Right ventricle myocardium superior (tissue), 1 donor: ENCODE measurements at regions not wholly inside any gene's neighbourhood (a gene's known extent, or its start where the extent isn't known, plus 50 kb on each side); places are given as distances from the start of the nearest gene placed in this dataset.
"Not testable (repeated sequence)": the region's sequence is repeated elsewhere in the genome, so short reads cannot be mapped to it uniquely, and the experiment has no call there.

ENCODE experiments used
- ATAC-seq: fragments of 200-7000 bp; cut with Tn5 transposase; one replicate; pipeline ENCODE4 v1.9.1; 2020; ENCODE audit warnings: mild to moderate bottlenecking; ENCODE audit not compliant: poor library complexity
- DNase-seq: peaks from one replicate; pipeline ENCODE4 v3.0.0-alpha.2; 2020
- intact Hi-C: fragments of 100-400 bp; cut with DNase I; formaldehyde crosslinking; loops from one replicate; pipeline ENCODE4 v1.11.2; 2022
- donor health status: DM: no; HTN: yes; CAD: no; lungs with severe emphysema.

DNA sequence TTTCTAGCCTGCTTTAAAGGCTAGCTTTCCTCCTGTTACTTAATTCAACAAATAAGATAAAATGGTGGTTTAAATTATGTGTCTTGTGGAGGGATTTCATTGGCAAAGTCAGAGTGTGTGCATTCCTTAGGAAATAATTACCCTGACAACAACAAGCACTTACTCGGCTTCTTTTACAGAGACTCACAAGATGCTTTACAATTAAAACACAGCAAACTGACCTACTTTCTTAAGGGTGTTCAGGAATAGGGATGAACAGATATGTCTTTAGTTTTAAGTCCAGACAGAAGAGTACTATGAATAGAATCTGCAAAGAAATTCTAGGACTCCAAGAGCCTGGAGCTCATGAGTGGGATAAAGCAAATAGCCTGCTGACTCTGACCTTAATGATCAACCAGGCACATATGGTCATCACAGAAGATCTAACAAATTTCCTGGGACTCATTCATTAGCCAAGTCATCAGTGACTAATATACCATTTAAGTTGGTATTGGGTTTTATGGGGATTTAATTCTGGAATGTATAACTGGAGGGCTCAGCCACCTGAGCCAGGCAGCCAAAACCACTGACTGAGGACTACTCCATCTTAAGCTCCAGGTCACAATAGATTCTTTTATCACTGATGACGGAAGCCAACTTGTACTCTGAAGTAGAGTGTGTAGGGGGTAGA is 161.8 kb upstream of the RIMS1 start:
- ATAC-seq (no peak), DNase-seq (no peak)
- intact Hi-C loops, result no loop called here

DNA sequence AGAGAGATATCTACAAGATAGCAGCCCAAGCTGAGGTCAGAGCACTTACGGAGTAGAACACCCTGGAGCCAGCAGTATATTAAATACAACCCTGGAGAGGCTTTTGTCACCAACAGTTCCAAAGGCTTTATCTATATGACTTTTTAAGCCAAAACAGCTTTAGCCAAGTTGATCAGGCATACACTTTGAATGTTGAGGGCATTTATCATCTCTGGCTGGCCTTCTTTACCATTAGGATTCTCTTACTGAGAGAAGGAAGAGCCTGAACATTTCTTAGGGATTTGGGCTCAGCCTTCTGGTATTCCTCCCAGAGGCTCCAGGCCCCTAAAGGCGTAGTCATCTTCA is 161.3 kb upstream of the RIMS1 start:
- DNase-seq (no peak), ATAC-seq (no peak)
- intact Hi-C loops, result no loop called here

DNA sequence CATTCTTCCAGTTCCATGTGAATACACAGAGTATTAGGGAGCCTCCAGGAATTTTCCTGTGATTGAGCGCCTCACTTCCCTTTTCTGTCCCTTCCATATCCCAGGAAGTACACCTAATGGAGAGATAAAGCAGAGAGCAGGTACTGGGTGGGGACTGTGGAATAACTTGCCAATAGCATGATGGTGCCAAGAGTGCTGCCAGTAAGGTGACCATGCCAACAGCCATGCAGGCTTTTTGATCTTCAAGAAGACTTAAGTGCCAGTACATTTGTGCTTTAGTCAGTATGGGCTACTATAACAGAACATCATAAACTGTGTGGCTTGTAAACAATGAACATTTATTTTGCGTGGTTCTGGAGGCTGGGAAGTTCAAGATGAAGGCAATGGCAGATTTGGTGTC is 160.2 kb upstream of the RIMS1 start:
- intact Hi-C loops, result no loop called here
- DNase-seq, result no peak
- no peak for ATAC-seq

DNA sequence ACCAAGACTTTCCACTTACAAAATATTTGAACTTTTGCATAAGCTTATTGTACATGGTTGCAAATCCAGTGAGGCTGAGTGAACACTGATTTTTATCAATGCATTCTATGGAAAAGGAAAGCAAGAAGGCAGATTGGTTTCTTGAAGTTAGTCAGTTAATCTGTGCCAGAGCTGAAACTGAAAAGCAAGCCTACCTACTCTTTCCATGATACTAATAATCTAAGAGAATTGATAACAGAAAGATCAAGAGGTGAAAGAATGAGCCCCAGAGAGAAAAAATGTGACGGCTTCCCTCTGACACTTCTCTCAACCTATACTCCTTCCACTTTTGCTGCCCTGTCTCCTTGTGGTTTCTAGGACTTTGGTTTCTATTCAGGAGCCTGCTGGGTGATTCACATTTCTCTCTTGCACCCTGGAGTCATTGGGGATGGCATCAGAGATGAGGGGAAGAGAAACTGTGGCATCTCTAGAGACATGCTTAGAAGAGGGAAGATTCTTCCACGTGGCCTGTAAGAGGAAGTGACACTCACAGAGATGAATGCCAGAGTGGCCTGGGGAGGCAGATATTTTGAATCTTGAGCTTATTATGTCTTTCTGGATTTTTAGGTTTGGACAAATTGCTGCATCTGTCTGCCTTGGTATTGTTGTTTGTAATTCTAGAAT is 158.6 kb upstream of the RIMS1 start:
- intact Hi-C loops, result no loop called here
- DNase-seq, result no peak
- no peak for ATAC-seq

DNA sequence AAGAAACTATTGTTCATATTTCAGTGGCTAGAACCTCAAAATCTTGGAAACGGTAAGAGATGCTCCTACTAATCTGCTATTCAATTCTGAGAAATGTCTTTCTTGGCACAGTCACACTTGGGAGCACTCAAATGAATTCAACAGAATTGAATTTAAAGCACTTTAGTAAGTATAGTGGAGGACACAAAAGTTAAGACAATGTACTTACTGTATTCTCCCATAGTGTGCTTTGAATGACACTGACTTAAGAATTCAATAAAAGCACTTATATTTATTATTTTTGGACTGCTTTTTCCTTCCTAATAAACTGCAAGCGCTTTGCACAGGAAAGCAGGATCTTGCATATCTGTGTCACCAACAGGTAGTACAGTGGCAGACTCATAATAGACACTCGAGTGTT is 156.1 kb upstream of the RIMS1 start:
- intact Hi-C loops, result no loop called here
- ATAC-seq (no peak), DNase-seq (no peak)

DNA sequence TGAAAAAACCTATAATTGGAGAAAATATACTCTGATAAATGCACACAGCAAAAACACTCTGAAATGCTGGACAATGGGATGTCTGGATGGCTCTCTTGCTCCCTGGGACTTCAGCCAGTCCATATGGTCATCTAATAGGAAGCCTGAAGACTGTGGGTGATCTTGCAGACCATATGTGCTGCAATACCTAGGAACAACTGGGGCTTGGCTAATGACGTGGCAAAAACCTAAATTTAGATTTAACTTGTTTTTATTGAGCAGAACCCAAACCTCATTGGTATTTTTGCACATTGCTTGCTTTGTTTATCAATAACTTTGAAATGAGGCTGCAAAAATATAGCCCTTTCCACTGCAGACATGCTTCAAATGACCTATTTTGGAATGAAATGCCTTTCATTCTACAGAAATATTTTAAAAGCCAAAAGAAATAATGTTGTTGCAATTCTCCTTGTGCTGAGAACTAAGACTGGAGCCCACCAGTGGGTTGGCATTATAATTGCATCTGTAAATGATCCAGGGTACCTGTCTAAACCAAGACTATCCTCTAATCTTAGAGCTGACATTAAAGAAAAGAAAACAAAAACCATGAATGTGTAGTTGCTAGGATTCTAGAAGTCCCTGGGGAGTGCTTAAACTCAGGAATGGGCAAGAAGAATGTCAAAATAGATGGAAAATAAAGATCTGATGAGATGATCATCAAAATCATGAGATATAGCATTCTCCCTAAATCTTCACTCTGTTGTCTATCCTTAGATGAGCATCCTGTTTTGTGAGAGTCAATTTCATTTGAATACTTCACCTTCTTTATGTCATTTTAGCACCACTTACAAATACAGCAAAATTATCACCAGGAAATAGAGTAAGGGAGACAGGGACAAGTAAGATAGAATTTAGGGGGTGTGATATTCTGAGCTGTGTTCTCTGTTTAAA is 152.1 kb upstream of the RIMS1 start:
- ATAC-seq (no peak), DNase-seq (no peak)
- intact Hi-C loops, result no loop called here

DNA sequence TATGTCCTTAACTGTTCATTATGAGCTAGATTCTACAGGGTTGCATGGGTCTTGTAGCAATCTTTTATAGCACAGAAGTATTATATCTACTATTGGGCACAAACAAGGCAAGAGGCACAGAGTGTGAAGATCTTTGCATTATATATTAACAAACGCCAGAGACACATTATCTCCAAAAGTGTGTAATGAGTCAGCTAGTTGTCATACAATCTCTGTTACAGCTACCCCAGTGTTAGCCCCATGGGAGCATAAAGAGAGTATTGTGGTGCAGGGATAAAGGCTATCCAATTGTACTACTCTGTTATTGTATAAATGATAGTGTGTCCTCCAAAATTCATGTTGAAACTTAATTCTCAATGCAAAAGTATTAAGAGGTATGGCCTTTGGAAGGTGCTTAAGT is 148.4 kb upstream of the RIMS1 start:
- ATAC-seq (no peak), DNase-seq (no peak)
- intact Hi-C loops, result no loop called here

DNA sequence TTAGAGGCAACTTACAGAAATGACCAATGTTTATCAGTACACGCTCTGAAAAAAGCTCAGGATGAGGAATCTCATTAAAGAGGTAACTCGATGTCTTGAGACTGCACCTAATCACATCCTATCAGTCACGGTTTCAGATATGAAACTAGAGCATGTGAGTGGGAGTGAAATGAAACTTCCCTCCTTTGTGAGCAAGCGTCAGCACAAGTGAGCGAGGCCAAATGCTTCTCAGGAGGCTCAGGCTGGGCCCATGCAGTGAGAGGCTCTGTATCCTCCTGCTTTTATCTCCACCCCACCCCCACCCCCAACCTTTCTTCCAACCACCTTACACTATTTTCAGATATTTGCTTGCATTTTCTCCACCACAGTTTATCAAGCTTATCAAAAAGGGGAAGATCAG is 140.8 kb upstream of the RIMS1 start:
- intact Hi-C loops, result no loop called here
- DNase-seq, result no peak
- ATAC-seq, result no peak

DNA sequence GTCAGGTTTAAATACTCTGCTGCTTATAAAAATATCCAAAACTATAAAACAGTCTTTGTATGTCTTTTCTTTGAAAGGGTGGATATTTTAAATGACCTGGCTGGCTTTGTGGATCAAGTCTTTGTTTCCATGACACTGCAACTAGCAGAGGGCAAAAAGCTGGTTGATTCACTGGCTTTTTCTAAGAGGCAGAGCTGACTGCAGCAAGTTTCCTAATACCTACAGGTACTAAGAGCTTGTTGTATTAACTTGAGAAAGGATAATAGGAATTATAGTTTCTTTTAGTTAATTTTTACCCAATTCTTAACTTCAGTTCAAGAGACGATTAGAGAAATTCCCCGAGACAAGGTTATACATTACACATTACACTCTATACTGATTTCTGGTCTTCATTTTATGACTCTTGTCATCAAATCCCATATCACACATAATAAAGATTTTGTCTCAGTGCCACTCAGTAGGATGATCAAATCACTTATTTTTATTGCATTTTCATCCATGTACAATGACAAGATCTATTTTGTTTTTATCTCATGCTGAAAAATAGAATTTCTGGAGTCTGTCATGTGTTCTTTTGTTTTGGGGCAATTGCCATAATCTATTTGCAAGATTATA is 120.1 kb upstream of the RIMS1 start:
- intact Hi-C loops, result no loop called here
- ATAC-seq (no peak), DNase-seq (no peak)

DNA sequence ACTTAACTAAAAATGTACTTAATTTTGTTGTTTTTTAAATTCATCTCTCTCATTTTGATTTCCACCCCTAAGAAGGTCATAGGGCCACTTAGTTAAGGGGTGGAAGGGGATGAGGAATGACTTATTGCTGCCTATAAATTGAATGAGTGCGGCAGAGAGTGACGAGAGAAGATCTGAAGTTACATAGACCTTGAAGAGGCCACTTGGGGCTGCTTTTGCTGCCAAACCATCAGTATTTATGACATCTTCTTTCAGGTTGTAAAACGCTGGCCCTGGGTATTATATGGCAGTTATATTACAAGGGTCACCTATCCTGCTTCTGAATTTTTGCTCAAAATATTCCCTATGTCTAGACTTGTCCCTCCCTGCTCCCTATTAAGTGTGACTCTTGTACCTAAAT is 119.6 kb upstream of the RIMS1 start:
- intact Hi-C loops, result no loop called here
- ATAC-seq (no peak), DNase-seq (no peak)

DNA sequence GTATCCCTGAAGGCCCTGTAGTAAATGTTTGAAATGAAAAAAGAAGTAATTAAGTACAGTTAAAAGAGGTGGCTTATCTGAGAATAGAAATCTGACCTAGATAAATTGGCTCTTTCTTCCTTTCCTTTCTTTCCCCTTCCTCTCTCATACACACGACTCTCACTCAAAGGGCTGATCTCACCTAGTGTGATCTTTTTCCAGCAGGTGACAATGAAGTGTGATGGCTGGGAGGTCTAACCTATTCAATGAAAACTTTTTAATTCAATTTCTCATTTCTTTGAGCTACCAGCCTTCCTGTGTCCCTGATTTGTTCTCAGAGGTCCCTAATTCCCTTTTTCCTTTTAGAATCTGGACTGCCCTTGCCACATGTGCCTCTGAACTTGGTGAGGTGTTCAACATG is 118.0 kb upstream of the RIMS1 start:
- ATAC-seq (no peak), DNase-seq (no peak)
- intact Hi-C loops, result no loop called here

DNA sequence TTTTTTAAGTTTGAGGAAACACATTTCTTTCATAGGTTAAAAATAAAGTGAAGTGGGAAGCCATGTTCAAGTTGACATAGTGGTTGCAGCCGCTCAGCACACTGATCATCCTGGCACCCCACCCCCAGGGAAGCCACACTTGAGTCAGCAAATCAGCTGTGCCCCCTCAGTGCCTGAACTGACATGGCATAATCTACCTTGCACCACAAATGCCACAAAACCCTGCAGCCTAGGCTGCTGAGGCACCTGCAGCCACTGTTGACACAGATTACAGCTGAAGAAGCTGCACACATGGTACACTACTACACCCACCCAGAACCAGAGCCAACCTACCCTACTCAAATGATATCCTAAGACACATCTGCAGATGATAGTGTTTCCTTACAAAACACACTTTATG is 77.5 kb upstream of the RIMS1 start:
- DNase-seq (no peak), ATAC-seq (no peak)
- intact Hi-C loops, result no loop called here

DNA sequence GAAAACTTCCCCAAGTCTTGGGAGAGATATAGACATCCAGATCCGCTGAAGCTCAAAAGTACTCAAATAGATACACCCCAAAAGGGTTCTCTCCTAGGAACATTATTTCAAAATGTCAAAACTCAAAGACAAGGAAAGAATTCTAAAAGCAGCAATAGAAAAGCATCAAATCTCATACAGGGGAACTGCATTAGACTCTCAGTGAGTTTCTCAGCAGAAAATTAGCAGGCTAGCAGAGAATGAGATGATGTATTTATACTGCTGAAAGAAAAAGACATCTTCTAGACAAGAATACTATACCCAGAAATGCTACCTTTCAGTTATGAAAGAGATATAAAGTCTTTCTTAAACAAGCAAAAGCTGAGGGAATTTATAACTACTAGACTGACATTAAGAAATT is 75.5 kb upstream of the RIMS1 start:
- intact Hi-C loops, result no loop called here
- DNase-seq, result no peak
- no peak for ATAC-seq

DNA sequence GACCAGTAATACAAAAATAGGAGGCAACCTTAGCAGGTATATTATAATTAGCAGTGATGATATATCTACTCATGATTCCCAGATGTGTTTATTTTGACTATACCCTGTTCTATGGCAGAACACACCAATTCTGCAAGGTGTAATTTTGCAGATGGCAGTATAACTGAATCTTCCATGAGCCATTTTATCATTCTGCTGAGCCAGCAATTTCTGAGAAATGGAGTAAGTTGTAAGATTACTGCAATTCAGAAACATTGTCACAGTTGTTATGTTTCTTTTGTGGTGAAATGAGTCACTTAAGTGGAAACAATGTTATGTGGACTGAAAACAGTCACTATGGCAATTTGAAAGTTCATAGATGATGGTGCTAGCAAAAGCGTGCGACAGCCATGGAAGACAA is 63.7 kb upstream of the RIMS1 start:
- intact Hi-C loops, result no loop called here
- DNase-seq, result no peak
- ATAC-seq, result no peak

DNA sequence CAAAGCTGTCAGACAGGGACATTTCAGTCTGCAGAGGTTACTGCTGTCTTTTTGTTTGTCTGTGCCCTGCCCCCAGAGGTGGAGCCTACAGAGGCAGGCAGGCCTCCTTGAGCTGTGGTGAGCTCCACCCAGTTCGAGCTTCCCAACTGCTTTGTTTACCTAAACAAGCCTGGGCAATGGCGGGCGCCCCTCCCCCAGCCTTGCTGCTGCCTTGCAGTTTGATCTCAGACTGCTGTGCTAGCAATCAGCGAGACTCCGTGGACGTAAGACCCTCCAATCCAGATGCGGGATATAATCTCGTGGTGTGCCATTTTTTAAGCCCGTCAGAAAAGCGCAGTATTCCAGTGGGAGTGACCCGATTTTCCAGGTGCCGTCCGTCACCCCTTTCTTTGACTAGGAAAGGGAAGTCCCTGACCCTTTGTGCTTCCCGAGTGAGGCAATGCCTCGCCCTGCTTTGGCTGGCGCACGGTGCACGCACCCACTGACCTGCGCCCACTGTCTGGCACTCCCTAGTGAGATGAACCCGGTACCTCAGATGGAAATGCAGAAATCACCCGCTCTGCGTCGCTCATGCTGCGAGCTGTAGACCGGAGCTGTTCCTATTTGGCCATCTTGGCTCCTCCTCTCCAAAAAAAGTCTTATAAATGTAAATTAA is 54.1 kb upstream of the RIMS1 start:
- ATAC-seq, intact Hi-C loops, DNase-seq: not testable (repeated sequence)
